A673 (cell line): ENCODE measurements at regions not wholly inside any gene's neighbourhood (a gene's known extent, or its start where the extent isn't known, plus 50 kb on each side); places are given as distances from the start of the nearest gene placed in this dataset.

Experiments
- BruUV-seq: library from RNA; stranded (reverse); fragments of 400-500 nt; replicated peaks from 2 replicates; lab custom pipeline; 2021; lab: Mats Ljungman, UMichigan
- CTCF ChIA-PET: fragments of 300-600 bp; sonication (Branson Sonifier 250); formaldehyde crosslinking; loops from one replicate; lab custom pipeline; 2022; ENCODE audit warnings: antibody characterized with exemption; lab: Charles Lee
- POLR2A ChIA-PET: fragments of 300-600 bp; sonication (Branson Sonifier 250); formaldehyde crosslinking; loops from one replicate; lab custom pipeline; 2022; ENCODE audit warnings: antibody characterized with exemption; ENCODE audit not compliant: low non-redundant PET; lab: Charles Lee
- DNase-seq: peaks from one replicate; pipeline ENCODE4 v3.0.0-alpha.2; 2015; ENCODE audit warnings: low spot score
- H3K27ac ChIP-seq: fragments of 200-600 bp; sonication (generic); 2 replicates; pipeline ENCODE4 v1.5.1; 2016; ENCODE audit warnings: mixed run types, low read depth, mild to moderate bottlenecking, mixed read lengths, antibody characterized with exemption, low read length; ENCODE audit not compliant: poor library complexity, severe bottlenecking
- H3K27me3 ChIP-seq: fragments of 200-600 bp; sonication (generic); replicated peaks from 2 replicates; pipeline ENCODE4 v1.6.1; 2017; ENCODE audit warnings: mixed run types, low read depth, mild to moderate bottlenecking, mixed read lengths, antibody characterized with exemption, low read length; ENCODE audit not compliant: insufficient read depth, poor library complexity
- H3K36me3 ChIP-seq: fragments of 200-600 bp; sonication (generic); 2 replicates; pipeline ENCODE4 v1.6.1; 2016; ENCODE audit warnings: mixed run types, mild to moderate bottlenecking, mixed read lengths, antibody characterized with exemption, low read length; ENCODE audit not compliant: insufficient read depth, poor library complexity, severe bottlenecking
- H3K4me1 ChIP-seq: fragments of 200-600 bp; sonication (generic); 2 replicates; pipeline ENCODE4 v1.6.1; 2017; ENCODE audit warnings: mixed run types, mild to moderate bottlenecking, mixed read lengths, antibody characterized with exemption, low read length; ENCODE audit not compliant: insufficient read depth, poor library complexity, severe bottlenecking
- H3K4me3 ChIP-seq: fragments of 200-600 bp; sonication (generic); 2 replicates; pipeline ENCODE4 v1.5.1; 2016; ENCODE audit warnings: low read depth, mixed run types, mild to moderate bottlenecking, mixed read lengths, low read length; ENCODE audit not compliant: poor library complexity, severe bottlenecking
- H3K9me3 ChIP-seq: fragments of 200-600 bp; sonication (generic); 2 replicates; pipeline ENCODE4 v1.6.1; 2016; ENCODE audit warnings: mixed run types, low read depth, mild to moderate bottlenecking, mixed read lengths, antibody characterized with exemption, low read length; ENCODE audit not compliant: poor library complexity, severe bottlenecking
- EZH2 ChIP-seq: fragments of 200-600 bp; sonication (generic); IDR thresholded peaks from 2 replicates; pipeline ENCODE4 v1.6.1; 2017; ENCODE audit warnings: borderline replicate concordance, low read depth, mild to moderate bottlenecking, mixed read lengths, antibody characterized with exemption, low read length; ENCODE audit not compliant: poor library complexity, severe bottlenecking
- intact Hi-C: fragments of 100-400 bp; cut with micrococcal nuclease; formaldehyde crosslinking; loops from one replicate; pipeline ENCODE4 v1.10.0; 2022; ENCODE audit not compliant: unreplicated experiment
- TF ChIP-seq, protein P1 (sequence below): fragments of 300-800, 200-600 bp; sonication (generic); conservative IDR thresholded peaks from 2 replicates; pipeline ENCODE4 v1.5.1; 2017; ENCODE audit warnings: low read depth, mild to moderate bottlenecking, antibody characterized with exemption, low read length, moderate library complexity, mixed read lengths

DNA sequence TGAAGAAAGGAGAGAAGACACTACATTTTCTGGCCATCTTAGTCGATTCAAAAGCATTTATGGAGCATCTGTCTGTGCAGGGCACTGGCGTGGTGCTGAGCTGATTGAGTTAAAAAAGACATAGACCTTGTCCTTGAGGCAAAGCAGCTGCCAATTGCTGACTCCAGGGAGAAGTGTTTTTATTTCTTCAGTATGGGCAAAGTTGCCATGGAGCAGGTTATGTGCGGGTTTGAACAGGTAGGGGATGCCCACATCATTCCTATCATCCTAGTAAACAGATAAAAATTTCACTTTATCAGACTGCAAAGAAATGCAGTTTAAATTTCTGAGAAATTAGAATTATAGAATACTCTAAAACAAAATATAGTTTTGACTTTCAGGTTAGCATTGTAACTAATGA, 125.8 kb downstream of the NUP35 start:
- ChIA-PET POLR2A (no interaction called here), CTCF (no interaction called here)
- no TSS peak for BruUV-seq

DNA sequence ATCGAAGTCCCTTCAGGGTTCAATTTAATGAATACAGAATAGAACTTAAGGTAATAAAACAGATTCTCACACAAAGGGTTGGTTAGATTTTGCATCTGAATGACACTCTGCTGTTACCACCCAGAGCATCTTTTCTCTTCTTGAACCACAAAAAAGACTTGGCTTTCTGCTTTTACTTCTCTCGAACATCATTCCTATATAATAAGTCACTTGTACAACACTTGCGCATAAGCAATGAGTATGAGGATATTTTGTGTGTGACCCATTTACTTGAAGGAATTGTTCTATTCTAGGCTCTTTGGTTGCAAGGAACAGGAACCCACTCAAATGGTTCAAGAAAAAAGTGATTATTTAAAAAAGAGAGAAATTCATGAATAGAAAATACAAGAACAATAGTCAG, 126.2 kb downstream of the NUP35 start:
- intact Hi-C loops, result no loop called here
- POLR2A ChIA-PET, result no interaction called here

More for the DNA sequence above, 125.8 kb downstream of the NUP35 start:
- Histone ChIP-seq H3K36me3 (no peaks in the 10 kb centered on the region), H3K27ac (no peak overlapping the region), H3K9me3 (no peaks in the 10 kb centered on the region), H3K4me3 (no peak overlapping the region), H3K27me3 (no peaks in the 10 kb centered on the region), H3K4me1 (peaks cover 3% of the 10 kb centered on the region)
- intact Hi-C loops, result no loop called here
- no peak for DNase-seq
- no peak for TF ChIP-seq EZH2
- TF ChIP-seq, protein P1, sequence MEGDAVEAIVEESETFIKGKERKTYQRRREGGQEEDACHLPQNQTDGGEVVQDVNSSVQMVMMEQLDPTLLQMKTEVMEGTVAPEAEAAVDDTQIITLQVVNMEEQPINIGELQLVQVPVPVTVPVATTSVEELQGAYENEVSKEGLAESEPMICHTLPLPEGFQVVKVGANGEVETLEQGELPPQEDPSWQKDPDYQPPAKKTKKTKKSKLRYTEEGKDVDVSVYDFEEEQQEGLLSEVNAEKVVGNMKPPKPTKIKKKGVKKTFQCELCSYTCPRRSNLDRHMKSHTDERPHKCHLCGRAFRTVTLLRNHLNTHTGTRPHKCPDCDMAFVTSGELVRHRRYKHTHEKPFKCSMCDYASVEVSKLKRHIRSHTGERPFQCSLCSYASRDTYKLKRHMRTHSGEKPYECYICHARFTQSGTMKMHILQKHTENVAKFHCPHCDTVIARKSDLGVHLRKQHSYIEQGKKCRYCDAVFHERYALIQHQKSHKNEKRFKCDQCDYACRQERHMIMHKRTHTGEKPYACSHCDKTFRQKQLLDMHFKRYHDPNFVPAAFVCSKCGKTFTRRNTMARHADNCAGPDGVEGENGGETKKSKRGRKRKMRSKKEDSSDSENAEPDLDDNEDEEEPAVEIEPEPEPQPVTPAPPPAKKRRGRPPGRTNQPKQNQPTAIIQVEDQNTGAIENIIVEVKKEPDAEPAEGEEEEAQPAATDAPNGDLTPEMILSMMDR, result no peak

DNA sequence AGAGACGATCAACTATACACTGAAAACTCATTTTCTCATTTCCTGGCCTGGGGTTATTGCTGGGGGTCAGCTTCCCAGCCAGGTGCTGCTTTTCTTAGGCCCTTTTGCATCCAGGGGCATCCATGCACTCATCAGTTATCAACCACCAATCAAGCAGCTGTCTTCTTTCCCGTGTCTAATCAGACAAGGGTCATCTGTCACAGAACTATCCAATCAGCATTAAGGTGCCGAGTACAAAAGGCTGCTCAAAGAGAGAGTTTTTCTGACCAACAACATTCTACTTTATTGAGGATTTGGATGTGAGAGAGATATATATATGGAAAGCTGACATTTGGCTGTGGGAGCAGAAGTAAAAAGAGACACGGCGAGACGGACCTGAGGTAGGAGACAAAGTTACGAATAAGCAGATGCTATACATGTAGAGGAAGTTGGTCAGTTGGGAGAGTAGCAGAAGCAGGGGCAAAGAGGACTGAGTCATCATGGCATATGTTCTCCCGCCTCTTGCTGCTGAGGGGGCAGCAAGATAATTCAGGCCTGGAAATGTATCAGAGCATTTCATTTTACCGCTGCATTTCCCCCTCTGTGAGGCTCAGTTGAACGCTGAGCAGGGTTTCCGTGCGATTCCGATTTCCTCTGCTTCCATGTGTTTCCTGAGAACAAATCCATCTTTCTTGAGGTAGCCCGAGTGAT, 129.3 kb downstream of the NUP35 start:
- Histone ChIP-seq H3K36me3 (no peaks in the 10 kb centered on the region), H3K4me1 (peaks cover 3% of the 10 kb centered on the region), H3K9me3 (no peaks in the 10 kb centered on the region), H3K27ac (no peak overlapping the region), H3K27me3 (no peaks in the 10 kb centered on the region), H3K4me3 (no peak overlapping the region)
- intact Hi-C loops, result no loop called here
- DNase-seq, result no peak
- no peak for TF ChIP-seq EZH2
- TF ChIP-seq, protein P1, result no peak
- ChIA-PET CTCF (no interaction called here), POLR2A (no interaction called here)
- BruUV-seq, result no TSS peak

More for the DNA sequence above, 126.2 kb downstream of the NUP35 start:
- CTCF ChIA-PET, result no interaction called here
- no peak for DNase-seq
- BruUV-seq, result no TSS peak
- Histone ChIP-seq H3K36me3 (no peaks in the 10 kb centered on the region), H3K27me3 (no peaks in the 10 kb centered on the region), H3K4me3 (no peak overlapping the region), H3K4me1 (peaks cover 3% of the 10 kb centered on the region), H3K27ac (no peak overlapping the region), H3K9me3 (no peaks in the 10 kb centered on the region)
- no peak for TF ChIP-seq EZH2
- TF ChIP-seq, protein P1, result no peak
